ENCODE measurements at regions not wholly inside any gene's neighbourhood (a gene's known extent, or its start where the extent isn't known, plus 50 kb on each side); places are given as distances from the start of the nearest gene placed in this dataset.

GRCh38 chr9:91071184-91071990 is 269.8 kb downstream of the SYK start:
- TF ChIP-seq, protein P1, sequence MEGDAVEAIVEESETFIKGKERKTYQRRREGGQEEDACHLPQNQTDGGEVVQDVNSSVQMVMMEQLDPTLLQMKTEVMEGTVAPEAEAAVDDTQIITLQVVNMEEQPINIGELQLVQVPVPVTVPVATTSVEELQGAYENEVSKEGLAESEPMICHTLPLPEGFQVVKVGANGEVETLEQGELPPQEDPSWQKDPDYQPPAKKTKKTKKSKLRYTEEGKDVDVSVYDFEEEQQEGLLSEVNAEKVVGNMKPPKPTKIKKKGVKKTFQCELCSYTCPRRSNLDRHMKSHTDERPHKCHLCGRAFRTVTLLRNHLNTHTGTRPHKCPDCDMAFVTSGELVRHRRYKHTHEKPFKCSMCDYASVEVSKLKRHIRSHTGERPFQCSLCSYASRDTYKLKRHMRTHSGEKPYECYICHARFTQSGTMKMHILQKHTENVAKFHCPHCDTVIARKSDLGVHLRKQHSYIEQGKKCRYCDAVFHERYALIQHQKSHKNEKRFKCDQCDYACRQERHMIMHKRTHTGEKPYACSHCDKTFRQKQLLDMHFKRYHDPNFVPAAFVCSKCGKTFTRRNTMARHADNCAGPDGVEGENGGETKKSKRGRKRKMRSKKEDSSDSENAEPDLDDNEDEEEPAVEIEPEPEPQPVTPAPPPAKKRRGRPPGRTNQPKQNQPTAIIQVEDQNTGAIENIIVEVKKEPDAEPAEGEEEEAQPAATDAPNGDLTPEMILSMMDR (IDR thresholded peaks at IDR 0.05), result no peak
- TF ChIP-seq POLR2A (IDR thresholded peaks at IDR 0.05), result no peak

Measured in breast epithelium (tissue), 3 donors.